ENCODE measurements at regions not wholly inside any gene's neighbourhood (a gene's known extent, or its start where the extent isn't known, plus 50 kb on each side); places are given as distances from the start of the nearest gene placed in this dataset.

GRCh38 chr9:27749838-27750237 lies 176.6 kb upstream of the C9orf72 start:
- no peaks in the 10 kb centered on the region for H3K9me3 ChIP-seq (ENCODE audit: low read length)
- no peaks in the 10 kb centered on the region for H3F3A ChIP-seq (ENCODE audit: insufficient read depth, low read length)
- H3K79me2 ChIP-seq (ENCODE audit: insufficient read depth, low read length), result no peaks in the 10 kb centered on the region
- no peak for TF ChIP-seq CTCF (IDR thresholded peaks at IDR 0.05; ENCODE audit: low read length)
- no peak for TF ChIP-seq EZH2 (IDR thresholded peaks at IDR 0.05; ENCODE audit: borderline replicate concordance, low read length)
- H3K27ac ChIP-seq (ENCODE audit: low read depth, low read length, poor library complexity, severe bottlenecking), result no peak overlapping the region
- H3K36me3 ChIP-seq (ENCODE audit: insufficient read depth, low read length), result no peaks in the 10 kb centered on the region
- no peaks in the 10 kb centered on the region for H4K20me1 ChIP-seq (ENCODE audit: insufficient read depth, low read length)
- H3K27me3 ChIP-seq (ENCODE audit: insufficient read depth, low read length), result no peaks in the 10 kb centered on the region
- no peak overlapping the region for H3K4me3 ChIP-seq (ENCODE audit: low read depth, low read length, poor library complexity, severe bottlenecking)
- no peaks in the 10 kb centered on the region for H3K9me2 ChIP-seq (ENCODE audit: low read depth, low read length)
- no peak overlapping the region for H3K4me2 ChIP-seq (ENCODE audit: low read length)
- H3K9ac ChIP-seq (ENCODE audit: low read length), result no peak overlapping the region
- H2AFZ ChIP-seq (ENCODE audit: low read length), result no peak overlapping the region
- no peaks in the 10 kb centered on the region for H3K4me1 ChIP-seq (ENCODE audit: insufficient read depth, low read length, severe bottlenecking)

- Histone ChIP-seq H4K20me1 (ENCODE audit: insufficient read depth, low read length) (no peaks in the 10 kb centered on the region), H3K4me3 (ENCODE audit: low read depth, low read length, poor library complexity, severe bottlenecking) (no peak overlapping the region), H3F3A (ENCODE audit: insufficient read depth, low read length) (no peaks in the 10 kb centered on the region), H3K27ac (ENCODE audit: low read depth, low read length, poor library complexity, severe bottlenecking) (no peak overlapping the region), H3K9ac (ENCODE audit: low read length) (no peak overlapping the region), H3K36me3 (ENCODE audit: insufficient read depth, low read length) (no peaks in the 10 kb centered on the region), H3K4me1 (ENCODE audit: insufficient read depth, low read length, severe bottlenecking) (no peaks in the 10 kb centered on the region), H3K27me3 (ENCODE audit: insufficient read depth, low read length) (no peaks in the 10 kb centered on the region), H3K4me2 (ENCODE audit: low read length) (no peak overlapping the region), H3K79me2 (ENCODE audit: insufficient read depth, low read length) (no peaks in the 10 kb centered on the region), H3K9me3 (ENCODE audit: low read length) (no peaks in the 10 kb centered on the region), H2AFZ (ENCODE audit: low read length) (no peak overlapping the region), H3K9me2 (ENCODE audit: low read depth, low read length) (no peaks in the 10 kb centered on the region)
- no peak for TF ChIP-seq EZH2 (IDR thresholded peaks at IDR 0.05; ENCODE audit: borderline replicate concordance, low read length)
- TF ChIP-seq CTCF (IDR thresholded peaks at IDR 0.05; ENCODE audit: low read length), result no peak
These were observed 177.3 kb upstream of the C9orf72 start for GRCh38 chr9:27750566-27750965.

GRCh38 chr9:27752069-27752468 lies 178.8 kb upstream of the C9orf72 start:
- no peaks in the 10 kb centered on the region for H3F3A ChIP-seq (ENCODE audit: insufficient read depth, low read length)
- no peak overlapping the region for H3K4me2 ChIP-seq (ENCODE audit: low read length)
- no peaks in the 10 kb centered on the region for H3K4me1 ChIP-seq (ENCODE audit: insufficient read depth, low read length, severe bottlenecking)
- no peaks in the 10 kb centered on the region for H4K20me1 ChIP-seq (ENCODE audit: insufficient read depth, low read length)
- TF ChIP-seq EZH2 (IDR thresholded peaks at IDR 0.05; ENCODE audit: borderline replicate concordance, low read length), result no peak
- TF ChIP-seq CTCF (IDR thresholded peaks at IDR 0.05; ENCODE audit: low read length), result no peak
- no peak overlapping the region for H3K27ac ChIP-seq (ENCODE audit: low read depth, low read length, poor library complexity, severe bottlenecking)
- no peak overlapping the region for H2AFZ ChIP-seq (ENCODE audit: low read length)
- no peaks in the 10 kb centered on the region for H3K9me2 ChIP-seq (ENCODE audit: low read depth, low read length)
- H3K36me3 ChIP-seq (ENCODE audit: insufficient read depth, low read length), result no peaks in the 10 kb centered on the region
- H3K9me3 ChIP-seq (ENCODE audit: low read length), result no peaks in the 10 kb centered on the region
- H3K4me3 ChIP-seq (ENCODE audit: low read depth, low read length, poor library complexity, severe bottlenecking), result no peak overlapping the region
- no peaks in the 10 kb centered on the region for H3K79me2 ChIP-seq (ENCODE audit: insufficient read depth, low read length)
- H3K27me3 ChIP-seq (ENCODE audit: insufficient read depth, low read length), result no peaks in the 10 kb centered on the region
- no peak overlapping the region for H3K9ac ChIP-seq (ENCODE audit: low read length)
